ENCODE measurements at regions not wholly inside any gene's neighbourhood (a gene's known extent, or its start where the extent isn't known, plus 50 kb on each side); places are given as distances from the start of the nearest gene placed in this dataset.

DNA sequence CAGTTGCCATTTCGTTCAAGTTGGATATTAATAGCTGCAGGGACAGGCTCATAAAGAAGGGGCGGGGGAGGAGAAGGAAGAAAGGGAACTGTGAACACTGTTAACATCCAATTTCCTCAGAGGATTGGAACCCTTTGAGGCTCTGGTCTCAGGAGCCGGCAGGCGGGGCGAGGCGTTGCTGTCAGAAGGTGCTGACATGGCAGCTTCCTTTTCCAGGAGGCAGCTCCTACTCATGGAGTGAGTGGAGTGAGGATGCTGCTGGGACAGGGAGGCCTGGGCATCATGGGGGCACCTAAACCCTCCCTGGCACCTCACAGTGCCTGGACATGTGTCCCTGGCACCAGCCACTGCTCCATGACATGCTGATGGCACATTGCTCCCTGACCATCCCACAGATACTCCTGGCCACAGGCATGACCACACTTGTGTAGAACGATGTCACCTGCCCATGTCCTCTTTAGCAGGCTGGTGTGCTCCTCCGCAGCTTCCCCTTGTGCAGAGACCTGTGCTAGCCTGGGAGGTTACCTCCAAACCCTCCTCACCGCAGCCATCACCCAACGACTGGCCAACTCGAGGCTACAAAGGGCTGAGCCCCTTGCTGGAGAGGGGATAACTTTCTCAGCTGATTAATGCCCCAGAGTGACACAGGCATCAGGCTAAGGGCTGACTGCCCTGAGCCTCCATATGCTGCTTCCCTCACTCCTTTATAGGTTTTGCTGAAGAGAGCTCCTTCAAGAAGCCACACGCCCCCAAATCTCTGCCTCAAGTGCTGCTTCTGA, 79.6 kb upstream of the NECTIN1 start:
- no peak overlapping the region for H3K27ac ChIP-seq (ENCODE audit: low read depth)
- no peak for TF ChIP-seq ZNF114 (CRISPR knock-in tag; IDR thresholded peaks at IDR 0.05)
- TF ChIP-seq, protein P1, sequence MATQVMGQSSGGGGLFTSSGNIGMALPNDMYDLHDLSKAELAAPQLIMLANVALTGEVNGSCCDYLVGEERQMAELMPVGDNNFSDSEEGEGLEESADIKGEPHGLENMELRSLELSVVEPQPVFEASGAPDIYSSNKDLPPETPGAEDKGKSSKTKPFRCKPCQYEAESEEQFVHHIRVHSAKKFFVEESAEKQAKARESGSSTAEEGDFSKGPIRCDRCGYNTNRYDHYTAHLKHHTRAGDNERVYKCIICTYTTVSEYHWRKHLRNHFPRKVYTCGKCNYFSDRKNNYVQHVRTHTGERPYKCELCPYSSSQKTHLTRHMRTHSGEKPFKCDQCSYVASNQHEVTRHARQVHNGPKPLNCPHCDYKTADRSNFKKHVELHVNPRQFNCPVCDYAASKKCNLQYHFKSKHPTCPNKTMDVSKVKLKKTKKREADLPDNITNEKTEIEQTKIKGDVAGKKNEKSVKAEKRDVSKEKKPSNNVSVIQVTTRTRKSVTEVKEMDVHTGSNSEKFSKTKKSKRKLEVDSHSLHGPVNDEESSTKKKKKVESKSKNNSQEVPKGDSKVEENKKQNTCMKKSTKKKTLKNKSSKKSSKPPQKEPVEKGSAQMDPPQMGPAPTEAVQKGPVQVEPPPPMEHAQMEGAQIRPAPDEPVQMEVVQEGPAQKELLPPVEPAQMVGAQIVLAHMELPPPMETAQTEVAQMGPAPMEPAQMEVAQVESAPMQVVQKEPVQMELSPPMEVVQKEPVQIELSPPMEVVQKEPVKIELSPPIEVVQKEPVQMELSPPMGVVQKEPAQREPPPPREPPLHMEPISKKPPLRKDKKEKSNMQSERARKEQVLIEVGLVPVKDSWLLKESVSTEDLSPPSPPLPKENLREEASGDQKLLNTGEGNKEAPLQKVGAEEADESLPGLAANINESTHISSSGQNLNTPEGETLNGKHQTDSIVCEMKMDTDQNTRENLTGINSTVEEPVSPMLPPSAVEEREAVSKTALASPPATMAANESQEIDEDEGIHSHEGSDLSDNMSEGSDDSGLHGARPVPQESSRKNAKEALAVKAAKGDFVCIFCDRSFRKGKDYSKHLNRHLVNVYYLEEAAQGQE (IDR thresholded peaks at IDR 0.05; ENCODE audit: unreplicated experiment) = no peak
- no peaks in the 10 kb centered on the region for H3K27me3 ChIP-seq (ENCODE audit: insufficient read depth)
- H3K4me1 ChIP-seq (ENCODE audit: insufficient read depth) = no peaks in the 10 kb centered on the region
- H3K27me3 Mint-ChIP-seq (ENCODE audit: insufficient read depth, low read depth, poor library complexity) = peaks cover 13% of the 10 kb centered on the region
- ATAC-seq (no peak), DNase-seq (ENCODE audit: low spot score) (no peak)
- no peaks in the 10 kb centered on the region for H3K79me2 ChIP-seq (replicated peaks; ENCODE audit: insufficient read depth)
- no peaks in the 10 kb centered on the region for H4K20me1 ChIP-seq (replicated peaks; ENCODE audit: insufficient read depth)
- no peaks in the 10 kb centered on the region for H3K36me3 Mint-ChIP-seq (ENCODE audit: low read depth)
- H3K4me1 Mint-ChIP-seq = no peaks in the 10 kb centered on the region
- H3K27ac Mint-ChIP-seq = no peak overlapping the region
- peaks cover 3% of the 10 kb centered on the region; the same call in 2 of the 3 replicates for H3K9me3 Mint-ChIP-seq
- H3K4me3 Mint-ChIP-seq = no peak overlapping the region
- no peak overlapping the region for H2AFZ ChIP-seq
- H3K36me3 ChIP-seq (ENCODE audit: insufficient read depth) = no peaks in the 10 kb centered on the region
- no peak overlapping the region for H3K4me2 ChIP-seq
- H3K9me2 ChIP-seq (ENCODE audit: insufficient read depth) = no peaks in the 10 kb centered on the region; the same call in 1 of the 2 replicates
- H3F3A ChIP-seq (replicated peaks; ENCODE audit: low read depth) = no peaks in the 10 kb centered on the region
- H3K4me3 ChIP-seq = no peak overlapping the region

DNA sequence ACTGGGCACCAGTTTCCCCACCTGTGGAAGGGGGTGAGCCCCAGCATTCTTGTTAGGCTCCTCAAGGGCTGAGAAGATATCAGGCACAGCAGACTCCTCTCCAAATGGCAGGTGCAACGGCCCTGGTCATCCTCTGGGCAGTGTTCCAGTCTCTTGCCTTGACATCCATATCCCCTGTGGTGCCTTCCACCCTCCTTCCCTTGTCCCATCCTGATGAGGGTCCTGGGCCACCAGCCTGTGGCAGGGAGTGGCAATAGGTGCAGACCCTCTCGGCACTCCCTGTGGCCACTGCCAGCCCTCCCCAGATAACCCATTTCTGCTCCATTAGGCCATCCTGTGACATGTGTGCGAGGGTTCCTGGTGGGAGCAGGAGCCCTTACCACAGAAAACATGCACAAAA, 78.8 kb upstream of the NECTIN1 start:
- no peaks in the 10 kb centered on the region for H3K36me3 Mint-ChIP-seq (ENCODE audit: low read depth)
- H3K4me1 ChIP-seq (ENCODE audit: insufficient read depth) = no peaks in the 10 kb centered on the region
- no peaks in the 10 kb centered on the region for H3K36me3 ChIP-seq (ENCODE audit: insufficient read depth)
- no peak overlapping the region for H3K4me3 Mint-ChIP-seq
- no peaks in the 10 kb centered on the region for H3K79me2 ChIP-seq (replicated peaks; ENCODE audit: insufficient read depth)
- no peak overlapping the region for H3K27ac ChIP-seq (ENCODE audit: low read depth)
- no peak overlapping the region for H3K4me3 ChIP-seq
- no peaks in the 10 kb centered on the region for H3F3A ChIP-seq (replicated peaks; ENCODE audit: low read depth)
- TF ChIP-seq CREB1 (CRISPR knock-in tag; IDR thresholded peaks at IDR 0.05; ENCODE audit: low read depth) (no peak), EZH2phosphoT487 (IDR thresholded peaks at IDR 0.05; ENCODE audit: unreplicated experiment) (no peak), ZNF331 (CRISPR knock-in tag; IDR thresholded peaks at IDR 0.05; ENCODE audit: low read depth) (no peak)
- TF ChIP-seq, protein P2, sequence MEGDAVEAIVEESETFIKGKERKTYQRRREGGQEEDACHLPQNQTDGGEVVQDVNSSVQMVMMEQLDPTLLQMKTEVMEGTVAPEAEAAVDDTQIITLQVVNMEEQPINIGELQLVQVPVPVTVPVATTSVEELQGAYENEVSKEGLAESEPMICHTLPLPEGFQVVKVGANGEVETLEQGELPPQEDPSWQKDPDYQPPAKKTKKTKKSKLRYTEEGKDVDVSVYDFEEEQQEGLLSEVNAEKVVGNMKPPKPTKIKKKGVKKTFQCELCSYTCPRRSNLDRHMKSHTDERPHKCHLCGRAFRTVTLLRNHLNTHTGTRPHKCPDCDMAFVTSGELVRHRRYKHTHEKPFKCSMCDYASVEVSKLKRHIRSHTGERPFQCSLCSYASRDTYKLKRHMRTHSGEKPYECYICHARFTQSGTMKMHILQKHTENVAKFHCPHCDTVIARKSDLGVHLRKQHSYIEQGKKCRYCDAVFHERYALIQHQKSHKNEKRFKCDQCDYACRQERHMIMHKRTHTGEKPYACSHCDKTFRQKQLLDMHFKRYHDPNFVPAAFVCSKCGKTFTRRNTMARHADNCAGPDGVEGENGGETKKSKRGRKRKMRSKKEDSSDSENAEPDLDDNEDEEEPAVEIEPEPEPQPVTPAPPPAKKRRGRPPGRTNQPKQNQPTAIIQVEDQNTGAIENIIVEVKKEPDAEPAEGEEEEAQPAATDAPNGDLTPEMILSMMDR (conservative IDR thresholded peaks at IDR 0.05; ENCODE audit: low read depth in 2 of 2) = no peak
- TF ChIP-seq, protein P3, sequence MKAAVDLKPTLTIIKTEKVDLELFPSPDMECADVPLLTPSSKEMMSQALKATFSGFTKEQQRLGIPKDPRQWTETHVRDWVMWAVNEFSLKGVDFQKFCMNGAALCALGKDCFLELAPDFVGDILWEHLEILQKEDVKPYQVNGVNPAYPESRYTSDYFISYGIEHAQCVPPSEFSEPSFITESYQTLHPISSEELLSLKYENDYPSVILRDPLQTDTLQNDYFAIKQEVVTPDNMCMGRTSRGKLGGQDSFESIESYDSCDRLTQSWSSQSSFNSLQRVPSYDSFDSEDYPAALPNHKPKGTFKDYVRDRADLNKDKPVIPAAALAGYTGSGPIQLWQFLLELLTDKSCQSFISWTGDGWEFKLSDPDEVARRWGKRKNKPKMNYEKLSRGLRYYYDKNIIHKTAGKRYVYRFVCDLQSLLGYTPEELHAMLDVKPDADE (IDR thresholded peaks at IDR 0.05) = no peak
- TF ChIP-seq, protein P1 (IDR thresholded peaks at IDR 0.05; ENCODE audit: unreplicated experiment) = no peak
- no peaks in the 10 kb centered on the region; the same call in 1 of the 2 replicates for H3K9me2 ChIP-seq (ENCODE audit: insufficient read depth)
- H3K9me3 Mint-ChIP-seq = no peaks in the 10 kb centered on the region
- H2AFZ ChIP-seq = no peak overlapping the region
- H3K4me1 Mint-ChIP-seq = no peaks in the 10 kb centered on the region
- H3K4me2 ChIP-seq = no peak overlapping the region
- peaks cover 13% of the 10 kb centered on the region for H3K27me3 Mint-ChIP-seq (ENCODE audit: insufficient read depth, low read depth, poor library complexity)
- no peak overlapping the region for H3K27ac Mint-ChIP-seq
- H4K20me1 ChIP-seq (replicated peaks; ENCODE audit: insufficient read depth) = no peaks in the 10 kb centered on the region
- DNase-seq (ENCODE audit: low spot score) (no peak), ATAC-seq (no peak)
- no peaks in the 10 kb centered on the region for H3K27me3 ChIP-seq (ENCODE audit: insufficient read depth)
